ENCODE measurements at regions not wholly inside any gene's neighbourhood (a gene's known extent, or its start where the extent isn't known, plus 50 kb on each side); places are given as distances from the start of the nearest gene placed in this dataset.
"Not testable (repeated sequence)": the region's sequence is repeated elsewhere in the genome, so short reads cannot be mapped to it uniquely, and the experiment has no call there.

DNA sequence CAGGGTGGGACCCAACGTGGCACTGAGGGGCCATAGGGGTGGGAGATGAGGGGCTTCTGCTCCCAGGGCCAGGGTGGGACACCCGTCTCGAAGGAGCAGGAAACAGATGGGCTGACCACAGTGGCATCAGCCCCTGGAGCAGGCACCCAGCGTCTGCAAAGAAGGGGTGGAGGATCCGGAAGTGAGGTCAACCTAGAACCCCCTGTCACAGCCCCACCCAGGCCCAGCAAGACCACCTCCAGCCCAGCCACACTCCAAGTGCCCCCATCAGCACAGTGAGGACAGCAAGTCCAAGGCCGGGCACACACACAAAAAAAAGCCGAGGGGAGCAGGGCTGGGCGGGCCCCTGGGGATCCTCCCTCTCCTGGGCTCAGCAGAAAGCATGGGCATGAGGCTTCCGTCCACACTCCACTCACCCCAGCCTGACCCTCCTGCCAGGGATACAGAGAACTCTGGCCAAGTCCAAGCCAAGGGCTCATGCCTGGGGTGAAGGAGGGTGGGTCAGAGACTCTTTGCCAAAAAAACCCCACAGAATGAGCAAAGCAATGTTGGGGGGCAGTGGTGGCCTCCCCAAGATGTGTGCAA, 111.0 kb downstream of the FOXL3 start:
- in situ Hi-C loops (cut with MboI; ENCODE audit: low pct_unique_long_range_greater_than_20kb, low sequenced_read_pairs), result no loop called here
- no peak for DNase-seq

DNA sequence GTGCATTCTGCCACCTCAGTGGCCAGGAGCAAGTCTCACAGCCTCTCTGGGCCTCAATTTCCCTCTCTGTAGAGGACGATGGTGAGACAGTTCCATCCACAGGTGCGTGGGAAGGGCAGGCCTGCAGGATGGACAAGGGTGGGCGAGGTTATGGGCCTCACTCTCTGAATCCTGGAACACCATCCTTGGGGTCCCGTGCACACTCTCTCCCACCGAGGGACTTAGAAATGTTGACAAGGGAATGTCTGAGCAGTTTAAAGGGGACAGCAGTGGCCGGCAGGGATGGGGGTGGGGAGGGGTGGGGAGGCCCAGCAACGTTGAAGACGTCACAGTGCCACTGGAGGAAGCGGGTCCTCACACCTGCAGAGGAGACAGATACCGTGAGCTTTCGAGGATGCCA, 111.5 kb downstream of the FOXL3 start:
- in situ Hi-C loops (cut with MboI; ENCODE audit: low pct_unique_long_range_greater_than_20kb, low sequenced_read_pairs), result no loop called here
- no peak for DNase-seq

DNA sequence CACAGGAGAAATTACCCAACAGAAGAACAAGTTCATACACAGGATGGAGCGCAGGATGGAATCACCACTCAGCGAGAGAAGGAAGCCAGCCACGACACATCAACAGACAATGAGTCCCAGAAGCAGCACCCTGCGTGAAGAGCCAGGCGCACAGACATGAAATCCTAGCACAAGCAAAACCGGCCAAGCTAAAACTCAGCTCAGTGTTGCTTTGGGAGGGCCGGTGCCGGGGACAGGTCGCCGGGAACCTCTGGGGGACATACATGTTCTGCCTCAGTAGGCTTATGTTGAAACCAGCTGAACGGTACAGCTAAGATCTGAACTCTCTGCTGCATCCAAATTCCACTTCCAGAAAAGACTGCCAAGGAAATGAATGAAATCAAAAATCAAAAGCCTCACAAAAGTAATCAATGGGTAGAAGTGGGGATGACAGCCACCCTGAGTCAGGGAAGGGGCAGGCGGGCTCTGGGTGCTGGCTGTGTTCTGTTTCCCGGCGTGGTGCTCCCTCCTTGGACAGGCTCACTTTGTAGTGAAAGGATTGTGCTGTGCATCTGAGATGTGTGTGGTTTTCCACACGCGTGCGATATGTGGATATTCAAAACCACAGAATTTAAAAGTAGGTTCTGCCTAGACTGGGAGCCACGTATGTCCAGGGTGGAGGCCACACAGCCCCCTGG, 114.7 kb downstream of the PDGFA start:
- no peak for DNase-seq
- in situ Hi-C loops (cut with MboI; ENCODE audit: low pct_unique_long_range_greater_than_20kb, low sequenced_read_pairs), result no loop called here

DNA sequence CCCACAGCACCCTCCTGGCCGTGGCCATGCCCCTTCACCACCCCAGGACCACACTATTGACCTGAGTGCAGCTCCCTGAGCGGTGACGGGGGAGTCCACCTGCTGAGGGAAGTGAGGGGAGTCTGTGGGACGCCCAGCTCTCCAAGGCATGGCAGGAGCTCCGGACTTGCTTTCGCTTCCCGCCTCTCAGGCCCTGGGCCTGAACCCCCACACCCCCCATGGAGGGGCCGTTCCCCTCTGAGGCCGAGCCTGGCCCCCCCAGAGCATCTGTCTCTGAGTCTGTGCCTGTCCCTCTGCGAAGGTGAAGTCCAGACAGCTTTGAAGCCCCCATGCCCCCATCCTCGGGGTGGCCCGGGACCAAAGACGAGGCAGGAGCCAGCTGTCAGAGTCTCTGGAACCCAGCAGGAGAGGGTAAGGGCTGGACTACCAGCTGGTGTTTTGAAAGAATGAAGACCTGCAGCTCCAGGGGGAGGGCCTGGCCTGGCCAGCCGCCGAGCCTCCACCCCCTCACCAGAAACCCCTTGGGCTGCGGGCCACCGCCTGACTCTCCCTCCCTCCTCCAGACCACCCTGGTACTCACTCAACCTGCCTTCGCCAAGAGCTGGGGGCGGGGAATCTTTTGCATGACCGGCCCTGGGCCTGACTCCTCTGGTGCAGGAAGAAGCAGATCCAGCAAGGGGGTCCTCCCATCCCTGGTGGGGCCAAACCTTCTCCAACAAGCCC, 114.0 kb downstream of the PDGFA start:
- in situ Hi-C loops (cut with MboI; ENCODE audit: low pct_unique_long_range_greater_than_20kb, low sequenced_read_pairs), result no loop called here
- DNase-seq, result no peak

DNA sequence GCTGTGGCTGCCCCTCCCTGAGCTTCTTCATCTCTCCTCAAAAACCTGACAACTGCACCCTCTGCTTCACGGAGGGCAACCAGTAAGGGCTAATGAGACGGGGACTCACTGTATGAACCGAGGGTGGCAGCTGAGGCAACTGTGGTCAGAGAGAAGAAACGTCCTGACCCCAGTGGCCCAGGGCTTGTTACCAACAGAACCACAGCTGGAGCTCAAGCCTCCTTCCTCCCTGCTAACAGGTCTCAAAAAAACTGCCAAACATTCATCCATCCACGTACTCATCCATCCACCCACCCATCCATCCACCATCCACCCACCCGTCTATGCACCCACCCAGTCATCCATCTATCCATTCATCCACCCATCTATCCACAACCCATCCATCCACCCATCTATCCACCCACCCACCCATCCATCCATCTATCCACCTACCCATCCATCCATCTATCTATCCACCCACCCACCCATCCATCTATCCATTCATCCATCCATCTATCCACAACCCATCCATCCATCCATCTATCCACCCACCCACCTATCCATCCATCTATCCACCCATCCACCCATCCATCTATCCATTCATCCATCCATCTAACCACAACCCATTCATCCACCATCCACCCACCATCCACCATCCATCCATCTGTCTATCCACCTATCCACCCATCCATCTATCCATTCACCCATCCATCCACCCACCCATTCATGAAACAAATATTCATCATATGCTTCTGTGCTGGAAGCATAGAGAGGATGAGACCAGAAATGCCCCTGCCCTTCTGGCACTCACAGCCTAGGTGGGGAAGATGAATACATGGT, 111.7 kb downstream of the PDGFA start:
- DNase-seq, result no peak
- in situ Hi-C loops (cut with MboI; ENCODE audit: low pct_unique_long_range_greater_than_20kb, low sequenced_read_pairs), result no loop called here

DNA sequence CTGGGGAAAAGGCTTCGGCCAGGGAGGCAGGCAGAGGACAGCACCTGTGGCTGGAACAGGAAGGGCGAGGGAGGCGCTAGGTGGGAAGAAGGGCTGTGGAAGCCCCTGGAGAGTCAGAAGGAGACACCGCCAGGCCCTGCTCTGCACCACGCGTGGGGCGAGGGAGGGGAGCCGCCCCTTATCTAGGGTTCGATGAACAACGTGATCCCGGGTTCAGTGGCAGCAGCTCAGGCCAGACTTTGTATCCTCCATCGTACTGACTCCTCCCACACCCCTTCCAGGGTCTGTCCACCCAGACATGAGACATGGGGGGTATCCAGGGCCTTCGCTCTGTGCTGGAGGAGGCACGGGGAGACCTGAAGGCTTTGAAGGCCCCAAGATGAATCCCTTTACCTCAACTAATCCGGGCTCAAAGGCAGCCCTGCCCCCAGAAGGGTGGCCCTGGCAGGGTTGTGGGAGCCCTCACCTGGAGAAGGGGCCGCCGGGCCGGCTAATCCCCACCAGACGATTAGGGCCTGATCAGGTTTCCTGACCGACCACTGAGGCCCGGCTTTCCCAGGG, 110.8 kb downstream of the PDGFA start:
- no peak for DNase-seq
- in situ Hi-C loops (cut with MboI; ENCODE audit: low pct_unique_long_range_greater_than_20kb, low sequenced_read_pairs), result no loop called here

DNA sequence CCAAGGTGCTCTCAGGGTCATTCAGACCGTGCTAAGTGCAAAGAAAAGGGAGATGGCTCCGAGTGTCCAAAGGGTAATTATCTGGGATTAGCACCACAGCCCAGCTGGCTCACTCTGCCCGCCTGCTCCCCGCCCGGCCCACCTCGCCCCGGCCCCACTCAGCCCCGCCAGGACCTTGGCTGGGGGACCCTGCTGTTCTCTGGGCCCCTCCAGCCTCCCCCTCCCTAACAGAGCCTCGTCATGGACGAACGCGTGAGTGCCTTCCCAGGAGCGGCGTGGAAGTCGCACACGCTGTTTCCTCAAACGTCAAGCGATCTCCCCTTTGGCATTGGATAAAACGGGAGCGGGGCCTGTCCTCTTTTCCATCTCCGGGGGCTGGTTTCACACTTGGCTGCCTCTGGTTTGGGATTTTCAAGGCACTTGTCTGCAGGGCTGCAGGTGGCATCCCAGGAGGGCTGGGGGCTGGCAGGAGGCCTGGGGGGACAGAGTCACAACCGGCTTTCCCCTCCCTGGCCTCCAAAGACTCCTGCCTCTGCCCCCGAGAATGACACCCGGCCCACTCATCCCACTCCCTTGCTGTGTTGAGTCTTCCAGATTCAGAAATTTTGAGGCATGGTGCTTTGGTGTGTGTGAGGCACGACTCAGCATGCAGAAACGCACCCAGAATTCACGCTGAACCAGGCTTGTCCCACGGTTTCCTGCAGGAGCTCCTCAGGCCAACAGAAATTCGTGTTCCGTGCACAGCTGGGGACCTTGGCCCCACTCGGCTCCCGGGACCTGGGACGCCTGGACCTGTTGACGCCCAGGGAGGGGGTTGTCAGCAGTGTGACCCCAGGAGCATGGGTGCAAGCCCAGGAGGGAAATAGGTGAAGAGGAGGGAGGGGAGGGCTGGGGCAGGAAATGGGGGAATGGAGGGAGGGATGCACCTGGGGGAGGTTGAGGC, 110.0 kb downstream of the PDGFA start:
- in situ Hi-C loops (cut with MboI; ENCODE audit: low pct_unique_long_range_greater_than_20kb, low sequenced_read_pairs), result no loop called here
- no peak for DNase-seq

DNA sequence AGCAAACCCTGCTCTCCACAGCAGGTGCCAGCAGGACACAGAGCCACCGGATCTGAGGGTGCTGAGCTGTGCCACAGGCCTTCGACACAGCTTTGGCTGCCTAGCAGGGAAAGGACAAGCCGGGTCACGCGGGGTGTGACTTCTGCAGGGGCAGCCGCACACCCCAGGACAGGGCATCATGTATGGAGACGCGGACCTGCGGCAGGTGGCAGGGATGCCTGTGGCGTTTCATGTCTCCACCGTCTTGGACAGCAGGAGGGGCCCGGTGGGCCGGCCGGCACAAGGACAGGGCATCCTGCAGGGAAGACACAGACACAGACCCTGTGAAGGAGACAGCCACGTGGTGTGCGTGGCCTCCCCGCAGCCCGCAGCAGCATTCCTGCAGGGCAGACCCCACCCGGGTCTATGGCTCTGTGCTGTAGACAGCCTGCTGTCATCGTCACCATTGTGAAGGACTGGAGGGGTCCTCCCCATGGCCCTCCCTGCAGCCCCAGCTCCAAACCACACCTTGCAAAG, 109.2 kb downstream of the PDGFA start:
- in situ Hi-C loops (cut with MboI; ENCODE audit: low pct_unique_long_range_greater_than_20kb, low sequenced_read_pairs), result no loop called here
- no peak for DNase-seq

DNA sequence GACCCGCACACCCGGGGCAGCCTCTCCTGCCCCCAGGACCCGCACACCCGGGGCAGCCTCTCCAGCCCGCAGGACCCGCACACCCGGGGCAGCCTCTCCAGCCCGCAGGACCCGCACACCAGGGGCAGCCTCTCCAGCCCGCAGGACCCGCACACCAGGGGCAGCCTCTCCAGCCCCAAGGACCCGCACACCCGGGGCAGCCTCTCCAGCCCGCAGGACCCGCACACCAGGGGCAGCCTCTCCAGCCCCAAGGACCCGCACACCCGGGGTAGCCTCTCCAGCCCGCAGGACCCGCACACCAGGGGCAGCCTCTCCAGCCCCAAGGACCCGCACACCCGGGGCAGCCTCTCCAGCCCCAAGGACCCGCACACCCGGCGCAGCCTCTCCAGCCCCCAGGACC, 108.5 kb downstream of the PDGFA start:
- in situ Hi-C loops (cut with MboI; ENCODE audit: low pct_unique_long_range_greater_than_20kb, low sequenced_read_pairs), result not testable (repeated sequence)

DNA sequence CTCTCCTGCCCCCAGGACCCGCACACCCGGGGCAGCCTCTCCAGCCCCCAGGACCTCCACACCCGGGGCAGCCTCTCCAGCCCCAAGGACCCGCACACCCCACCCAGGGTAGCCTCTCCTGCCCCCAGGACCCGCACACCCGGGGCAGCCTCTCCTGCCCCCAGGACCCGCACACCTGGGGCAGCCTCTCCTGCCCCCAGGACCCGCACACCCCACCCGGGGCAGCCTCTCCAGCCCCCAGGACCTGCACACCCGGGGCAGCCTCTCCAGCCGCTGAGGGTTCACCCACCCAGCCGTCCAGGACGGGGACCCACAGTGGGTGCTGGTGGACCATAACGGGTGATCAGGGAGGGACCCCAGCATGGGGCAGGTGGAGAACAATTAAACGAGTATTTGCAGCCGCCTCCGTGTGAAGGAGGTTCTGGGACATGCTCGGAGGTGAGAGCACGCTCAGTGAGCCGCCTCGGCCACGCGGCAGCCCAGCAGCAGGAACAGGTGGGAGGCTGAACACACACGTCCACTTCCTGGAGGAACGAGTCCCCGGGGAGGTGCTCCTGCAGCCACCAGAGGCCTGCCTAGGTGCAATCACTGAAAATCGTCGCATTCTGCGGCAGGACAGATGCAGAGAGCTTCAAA, 107.9 kb downstream of the PDGFA start:
- in situ Hi-C loops (cut with MboI; ENCODE audit: low pct_unique_long_range_greater_than_20kb, low sequenced_read_pairs), result no loop called here
- no peak for DNase-seq

More for the DNA sequence above, 108.5 kb downstream of the PDGFA start:
- not testable (repeated sequence) for DNase-seq

DNA sequence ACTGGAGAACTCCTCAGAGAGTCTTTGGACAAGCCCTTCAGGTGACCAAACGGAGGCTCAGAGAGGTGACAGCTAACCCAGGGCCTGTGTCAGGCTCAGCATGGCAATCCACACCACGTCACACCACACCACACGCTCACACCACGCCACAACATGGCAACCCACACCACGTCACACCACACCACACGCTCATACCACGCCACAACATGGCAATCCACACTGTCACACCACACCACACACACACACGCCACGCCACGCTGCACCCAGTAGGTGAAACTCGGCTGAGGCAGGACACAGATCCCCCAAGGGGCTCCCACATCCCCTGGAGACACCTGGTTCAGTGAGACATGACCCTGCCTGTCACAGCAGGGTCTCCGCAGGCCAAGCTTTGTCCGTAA, 107.3 kb downstream of the PDGFA start:
- in situ Hi-C loops (cut with MboI; ENCODE audit: low pct_unique_long_range_greater_than_20kb, low sequenced_read_pairs), result no loop called here
- no peak for DNase-seq

DNA sequence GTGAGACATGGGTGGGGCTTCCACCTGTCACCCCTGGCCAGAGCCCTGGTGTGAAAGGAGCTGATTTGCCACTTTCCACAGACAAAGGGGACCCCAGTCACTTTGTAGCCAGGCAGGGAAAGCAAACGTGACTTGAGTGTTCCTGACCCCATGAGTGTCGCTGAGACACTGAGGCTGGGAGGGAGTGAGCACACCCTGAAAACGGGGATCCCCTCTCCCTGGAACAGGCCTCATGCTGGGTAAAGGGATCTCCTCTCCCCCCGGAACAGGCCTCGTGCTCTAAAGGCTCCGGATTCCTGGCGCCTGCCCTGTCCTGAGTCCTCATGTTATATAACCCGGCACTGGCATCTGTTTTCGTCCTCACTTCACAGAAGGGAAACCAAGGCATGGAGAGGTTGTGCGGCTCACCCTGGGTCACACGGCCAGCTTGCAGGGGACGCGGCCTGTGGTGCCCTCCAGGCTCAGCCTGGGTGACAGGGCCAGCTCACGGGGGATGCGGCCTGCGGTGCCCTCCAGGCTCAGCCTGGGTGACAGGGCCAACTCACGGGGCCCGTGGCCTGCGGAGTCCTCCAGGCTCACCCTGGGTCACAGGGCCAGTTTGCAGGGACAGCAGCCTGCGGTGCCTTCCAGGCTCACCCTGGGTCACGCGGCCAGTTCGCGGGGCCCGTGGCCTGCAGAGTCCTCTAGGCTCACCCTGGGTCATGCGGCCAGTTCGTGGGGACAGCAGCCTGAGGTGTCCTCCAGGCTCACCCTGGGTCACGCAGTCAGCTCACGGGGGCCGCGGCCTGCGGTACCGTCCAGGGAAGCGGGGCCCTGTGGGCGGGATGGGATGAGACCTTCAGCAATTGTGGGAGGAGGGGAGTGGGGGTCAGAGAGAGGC, 104.7 kb downstream of the PDGFA start:
- in situ Hi-C loops (cut with MboI; ENCODE audit: low pct_unique_long_range_greater_than_20kb, low sequenced_read_pairs), result no loop called here
- DNase-seq, result no peak

DNA sequence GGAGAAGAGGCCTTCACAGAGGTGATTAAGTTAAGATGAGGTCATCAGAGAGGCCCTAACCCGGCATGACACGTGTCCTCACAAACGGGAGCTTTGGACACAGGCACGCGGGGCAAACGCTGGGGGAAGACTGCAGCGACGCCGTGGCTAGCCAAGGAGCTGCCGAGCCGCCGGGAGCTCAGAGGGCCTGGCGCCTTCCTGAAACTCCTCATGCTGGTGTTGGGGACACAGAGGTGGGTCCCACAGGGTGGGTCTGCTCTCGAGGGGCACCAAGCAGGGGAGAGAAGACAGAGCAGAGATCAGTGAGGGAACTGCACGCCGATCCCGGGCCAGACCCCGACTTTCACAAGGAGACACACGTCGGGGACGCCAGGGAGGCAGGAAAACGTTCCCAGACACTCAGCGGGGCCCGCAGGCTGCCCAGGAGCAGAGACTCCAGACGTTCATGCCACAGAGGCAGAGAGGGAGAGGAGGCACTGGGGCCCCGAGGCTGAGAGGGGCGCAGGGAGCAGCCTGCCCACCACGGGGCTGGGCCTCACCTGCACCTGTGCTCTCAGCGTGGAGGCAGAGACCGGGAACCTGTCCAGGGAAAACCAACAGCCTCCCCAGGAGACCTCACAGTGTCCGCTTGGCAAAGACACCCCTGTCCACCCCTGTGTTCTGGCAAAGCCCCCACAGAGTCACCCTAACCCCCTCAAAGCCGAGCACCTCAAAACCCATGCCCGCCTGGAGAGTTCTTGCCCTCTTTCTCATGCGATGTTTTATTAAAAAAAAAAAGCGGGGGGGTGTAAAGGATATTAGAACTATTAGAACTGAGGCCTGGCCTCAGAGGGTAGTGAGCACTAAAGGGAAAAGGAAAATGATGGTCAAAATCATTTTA, 103.8 kb downstream of the PDGFA start:
- in situ Hi-C loops (cut with MboI; ENCODE audit: low pct_unique_long_range_greater_than_20kb, low sequenced_read_pairs), result no loop called here
- no peak for DNase-seq

DNA sequence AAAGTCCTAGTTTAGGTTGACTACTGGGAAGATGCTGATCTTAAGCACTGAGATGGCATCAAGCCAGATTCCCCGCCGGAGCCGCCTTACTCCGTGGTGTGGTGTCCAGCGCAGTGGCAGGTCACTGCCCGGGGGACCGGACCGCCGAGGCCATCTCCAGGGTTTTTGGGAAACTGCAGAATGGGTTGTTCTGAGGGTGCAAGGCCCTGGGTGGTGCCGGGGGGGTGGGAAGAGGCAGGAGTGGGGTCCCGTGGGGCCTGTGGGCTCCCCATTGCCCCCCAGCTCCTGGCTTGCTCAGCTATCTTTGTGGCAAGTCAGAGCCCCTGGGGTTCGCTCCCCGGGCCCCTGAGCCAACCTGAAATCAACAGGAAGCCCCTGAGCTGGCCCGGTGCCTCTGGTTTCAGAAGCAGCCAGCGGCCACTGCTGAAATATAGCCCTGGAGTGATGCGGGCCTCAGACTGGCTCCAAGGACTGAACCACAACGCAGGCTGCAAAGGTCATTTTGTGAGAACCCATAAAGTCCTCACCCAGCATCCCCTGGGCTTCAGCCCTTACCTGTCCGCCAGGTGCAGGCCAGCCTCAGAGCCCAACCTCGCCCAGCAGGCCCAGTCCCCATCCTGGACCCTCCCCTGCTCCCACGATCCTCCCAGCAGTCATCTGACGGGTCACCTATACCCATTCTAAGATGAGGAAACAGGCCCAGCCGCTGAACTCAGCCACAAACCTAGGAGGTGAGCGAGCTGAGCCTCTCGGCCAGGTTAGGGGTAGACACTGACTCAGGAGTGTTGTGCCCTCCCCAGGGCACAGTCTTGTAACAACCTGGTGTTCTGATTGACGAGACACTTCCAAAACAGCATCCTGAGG, 102.7 kb downstream of the PDGFA start:
- in situ Hi-C loops (cut with MboI; ENCODE audit: low pct_unique_long_range_greater_than_20kb, low sequenced_read_pairs), result no loop called here
- no peak for DNase-seq

DNA sequence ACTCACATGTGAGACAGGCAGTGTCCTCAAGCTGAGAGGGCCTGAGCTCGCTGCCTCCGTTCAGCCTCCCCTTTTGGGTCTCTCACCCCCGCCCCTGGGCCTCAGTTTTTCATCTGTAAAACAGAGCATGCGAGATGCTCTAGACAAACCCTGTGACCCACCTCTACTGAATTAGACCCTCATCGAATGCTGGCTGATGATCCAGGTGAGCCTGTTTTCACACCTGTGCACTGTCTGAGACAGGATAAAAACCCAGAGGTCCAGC, 102.1 kb downstream of the PDGFA start:
- in situ Hi-C loops (cut with MboI; ENCODE audit: low pct_unique_long_range_greater_than_20kb, low sequenced_read_pairs), result no loop called here
- no peak for DNase-seq

Data from KBM-7 (cell line).